A673 (cell line): ENCODE measurements at regions not wholly inside any gene's neighbourhood (a gene's known extent, or its start where the extent isn't known, plus 50 kb on each side); places are given as distances from the start of the nearest gene placed in this dataset.

Experiments
- EZH2 ChIP-seq: fragments of 200-600 bp; sonication (generic); IDR thresholded peaks from 2 replicates; pipeline ENCODE4 v1.6.1; 2017; ENCODE audit warnings: borderline replicate concordance, low read depth, mild to moderate bottlenecking, mixed read lengths, antibody characterized with exemption, low read length; ENCODE audit not compliant: poor library complexity, severe bottlenecking
- TF ChIP-seq, protein P1 (sequence below): fragments of 300-800, 200-600 bp; sonication (generic); conservative IDR thresholded peaks from 2 replicates; pipeline ENCODE4 v1.5.1; 2017; ENCODE audit warnings: low read depth, mild to moderate bottlenecking, antibody characterized with exemption, low read length, moderate library complexity, mixed read lengths

DNA sequence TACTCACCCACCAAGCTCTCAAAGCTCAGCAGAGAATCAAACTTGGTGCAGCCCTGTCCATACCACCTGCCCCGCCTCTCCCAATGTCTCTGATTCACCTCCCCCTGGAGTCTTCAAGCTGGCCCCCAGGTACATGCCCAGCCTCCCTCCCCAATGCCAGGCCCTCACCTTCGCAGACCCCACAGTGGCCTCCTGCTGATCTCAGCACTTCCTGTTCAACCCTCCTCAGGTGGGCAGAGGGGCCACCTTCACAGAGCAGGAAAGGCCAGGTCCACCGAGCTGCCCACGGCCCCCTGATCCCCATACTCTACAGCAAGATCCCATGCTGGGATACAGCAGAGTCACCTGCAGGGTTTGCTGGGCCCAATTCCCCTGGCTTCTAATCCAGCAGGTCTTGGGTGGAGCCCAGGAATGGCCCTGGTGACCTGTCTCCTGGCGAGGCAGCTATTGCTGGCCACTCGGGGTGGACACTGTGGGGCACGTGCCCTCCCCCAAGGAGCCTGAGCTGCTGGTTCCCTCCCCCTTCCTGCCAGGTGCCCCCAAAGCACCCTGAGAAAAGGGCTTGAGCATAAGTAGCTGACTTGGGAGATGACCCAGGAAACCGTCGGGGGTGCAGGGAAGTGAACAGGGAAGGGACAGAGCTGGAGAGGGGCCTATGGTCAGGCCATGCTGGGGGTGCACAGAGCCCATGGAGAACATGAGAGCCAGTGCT lies 150.7 kb downstream of the BRD1 start:
- TF ChIP-seq, protein P1, sequence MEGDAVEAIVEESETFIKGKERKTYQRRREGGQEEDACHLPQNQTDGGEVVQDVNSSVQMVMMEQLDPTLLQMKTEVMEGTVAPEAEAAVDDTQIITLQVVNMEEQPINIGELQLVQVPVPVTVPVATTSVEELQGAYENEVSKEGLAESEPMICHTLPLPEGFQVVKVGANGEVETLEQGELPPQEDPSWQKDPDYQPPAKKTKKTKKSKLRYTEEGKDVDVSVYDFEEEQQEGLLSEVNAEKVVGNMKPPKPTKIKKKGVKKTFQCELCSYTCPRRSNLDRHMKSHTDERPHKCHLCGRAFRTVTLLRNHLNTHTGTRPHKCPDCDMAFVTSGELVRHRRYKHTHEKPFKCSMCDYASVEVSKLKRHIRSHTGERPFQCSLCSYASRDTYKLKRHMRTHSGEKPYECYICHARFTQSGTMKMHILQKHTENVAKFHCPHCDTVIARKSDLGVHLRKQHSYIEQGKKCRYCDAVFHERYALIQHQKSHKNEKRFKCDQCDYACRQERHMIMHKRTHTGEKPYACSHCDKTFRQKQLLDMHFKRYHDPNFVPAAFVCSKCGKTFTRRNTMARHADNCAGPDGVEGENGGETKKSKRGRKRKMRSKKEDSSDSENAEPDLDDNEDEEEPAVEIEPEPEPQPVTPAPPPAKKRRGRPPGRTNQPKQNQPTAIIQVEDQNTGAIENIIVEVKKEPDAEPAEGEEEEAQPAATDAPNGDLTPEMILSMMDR: no peak
- no peak for TF ChIP-seq EZH2
